Mucosa of rectum (tissue), 2 donors: ENCODE measurements at regions not wholly inside any gene's neighbourhood (a gene's known extent, or its start where the extent isn't known, plus 50 kb on each side); places are given as distances from the start of the nearest gene placed in this dataset.
A peak's percentile ranks its signal among the peaks of the same experiment; 100 is the strongest.

ENCODE experiments used
- H3K27ac ChIP-seq, 2 donors: one replicate each; pipeline ENCODE4 v1.7.0; 2013; ENCODE audit warnings: inconsistent platforms in 2 of 2, low read depth in 2 of 2, low read length in 2 of 2
- H3K27me3 ChIP-seq, 2 donors: one replicate each; pipeline ENCODE4 v1.7.0; 2013; ENCODE audit warnings: low read length in 2 of 2; ENCODE audit not compliant: control insufficient read depth in 2 of 2, insufficient read depth in 2 of 2
- H3K36me3 ChIP-seq, 2 donors: one replicate each; pipeline ENCODE4 v1.7.0; 2013; ENCODE audit warnings: low read length in 2 of 2; ENCODE audit not compliant: control insufficient read depth in 2 of 2, insufficient read depth in 2 of 2
- H3K4me1 ChIP-seq, 2 donors: one replicate each; pipeline ENCODE4 v1.7.0; 2013; ENCODE audit warnings: low read length in 2 of 2, mild to moderate bottlenecking in 1 of 2; ENCODE audit not compliant: control insufficient read depth in 2 of 2, insufficient read depth in 2 of 2
- H3K4me3 ChIP-seq, 2 donors: one replicate each; pipeline ENCODE4 v1.7.0; 2013; ENCODE audit warnings: low read length in 2 of 2
- H3K9ac ChIP-seq, 2 donors: one replicate each; pipeline ENCODE4 v1.7.0; 2013; ENCODE audit warnings: low read length in 2 of 2, low read depth in 1 of 2, mild to moderate bottlenecking in 1 of 2
- H3K9me3 ChIP-seq, 2 donors: one replicate each; pipeline ENCODE4 v1.7.0; 2013; ENCODE audit warnings: low read length in 2 of 2; ENCODE audit not compliant: control insufficient read depth in 2 of 2
- donor health status: healthy.
- donor health status: Normal muscosa, but diverticular disease.

GRCh38 chr6:12221856-12222255 is 68.3 kb upstream of the EDN1 start:
- Histone ChIP-seq H3K9ac (no peak overlapping the region), H3K27me3 (no peaks in the 10 kb centered on the region), H3K4me1 (no peaks in the 10 kb centered on the region), H3K36me3 (no peaks in the 10 kb centered on the region), H3K27ac (no peak overlapping the region), H3K4me3 (no peak overlapping the region), H3K9me3 (no peaks in the 10 kb centered on the region)

- H3K4me3 ChIP-seq = no peak overlapping the region
- no peaks in the 10 kb centered on the region for H3K9me3 ChIP-seq
- no peaks in the 10 kb centered on the region for H3K36me3 ChIP-seq
- no peaks in the 10 kb centered on the region for H3K4me1 ChIP-seq
- H3K9ac ChIP-seq = no peak overlapping the region
- no peaks in the 10 kb centered on the region for H3K27me3 ChIP-seq
- no peak overlapping the region for H3K27ac ChIP-seq
These were observed 67.5 kb upstream of the EDN1 start for GRCh38 chr6:12222405-12223366.

- no peak overlapping the region for H3K4me3 ChIP-seq
- no peak overlapping the region for H3K27ac ChIP-seq
- H3K27me3 ChIP-seq = no peaks in the 10 kb centered on the region
- H3K36me3 ChIP-seq = no peaks in the 10 kb centered on the region
- H3K9me3 ChIP-seq = no peaks in the 10 kb centered on the region
- H3K4me1 ChIP-seq = peaks cover 0 to 4% of the 10 kb centered on the region in 2 donors
- H3K9ac ChIP-seq = no peak overlapping the region
These were observed 66.8 kb upstream of the EDN1 start for GRCh38 chr6:12223383-12223782.

GRCh38 chr6:12224251-12224650 is 65.9 kb upstream of the EDN1 start:
- H3K4me1 ChIP-seq = peaks cover 2 to 6% of the 10 kb centered on the region in 2 donors
- H3K4me3 ChIP-seq = no peak overlapping the region
- no peaks in the 10 kb centered on the region for H3K27me3 ChIP-seq
- H3K9ac ChIP-seq = no peak overlapping the region
- H3K36me3 ChIP-seq = no peaks in the 10 kb centered on the region
- H3K27ac ChIP-seq = no peak overlapping the region
- no peaks in the 10 kb centered on the region for H3K9me3 ChIP-seq

GRCh38 chr6:12228447-12229146 is 61.6 kb upstream of the EDN1 start:
- H3K4me3 ChIP-seq = peak overlapping the region; percentile 37 to 55
- no peaks in the 10 kb centered on the region for H3K27me3 ChIP-seq
- peak overlapping the region in 1 of 2 donors; percentile 16 for H3K9ac ChIP-seq
- no peaks in the 10 kb centered on the region for H3K36me3 ChIP-seq
- H3K27ac ChIP-seq = peak overlapping the region; percentile 31 to 54
- H3K4me1 ChIP-seq = peaks cover 2 to 7% of the 10 kb centered on the region in 2 donors
- H3K9me3 ChIP-seq = no peaks in the 10 kb centered on the region

GRCh38 chr6:12229332-12229731 is 60.8 kb upstream of the EDN1 start:
- no peaks in the 10 kb centered on the region for H3K27me3 ChIP-seq
- H3K4me3 ChIP-seq = peak overlapping the region in 1 of 2 donors; percentile 55
- H3K9me3 ChIP-seq = no peaks in the 10 kb centered on the region
- peak overlapping the region; percentile 31 to 54 for H3K27ac ChIP-seq
- H3K9ac ChIP-seq = peak overlapping the region in 1 of 2 donors; percentile 16
- peaks cover 6 to 13% of the 10 kb centered on the region in 2 donors for H3K4me1 ChIP-seq
- H3K36me3 ChIP-seq = no peaks in the 10 kb centered on the region

GRCh38 chr6:12230523-12230922 is 59.6 kb upstream of the EDN1 start:
- no peaks in the 10 kb centered on the region for H3K36me3 ChIP-seq
- H3K4me1 ChIP-seq = peaks cover 6 to 15% of the 10 kb centered on the region in 2 donors
- H3K9me3 ChIP-seq = no peaks in the 10 kb centered on the region
- no peaks in the 10 kb centered on the region for H3K27me3 ChIP-seq
- H3K4me3 ChIP-seq = no peak overlapping the region
- no peak overlapping the region for H3K9ac ChIP-seq
- H3K27ac ChIP-seq = no peak overlapping the region

- Histone ChIP-seq H3K36me3 (no peaks in the 10 kb centered on the region), H3K4me1 (peaks cover 6 to 15% of the 10 kb centered on the region in 2 donors)
These were observed 57.8 kb upstream of the EDN1 start for GRCh38 chr6:12232339-12232738.

GRCh38 chr6:12232821-12233220 is 57.3 kb upstream of the EDN1 start:
- H3K4me3 ChIP-seq = no peak overlapping the region
- H3K4me1 ChIP-seq = peaks cover 6 to 15% of the 10 kb centered on the region in 2 donors
- H3K9me3 ChIP-seq = no peaks in the 10 kb centered on the region
- no peak overlapping the region for H3K27ac ChIP-seq
- H3K27me3 ChIP-seq = no peaks in the 10 kb centered on the region
- H3K36me3 ChIP-seq = no peaks in the 10 kb centered on the region
- no peak overlapping the region for H3K9ac ChIP-seq

More at GRCh38 chr6:12232339-12232738, 57.8 kb upstream of the EDN1 start:
- Histone ChIP-seq H3K4me3 (no peak overlapping the region), H3K27me3 (no peaks in the 10 kb centered on the region), H3K27ac (no peak overlapping the region), H3K9me3 (no peaks in the 10 kb centered on the region), H3K9ac (no peak overlapping the region)
